Fibroblast of pulmonary artery (primary cell): ENCODE measurements at regions not wholly inside any gene's neighbourhood (a gene's known extent, or its start where the extent isn't known, plus 50 kb on each side); places are given as distances from the start of the nearest gene placed in this dataset.

ENCODE experiments used
- DNase-seq: peaks from one replicate; pipeline ENCODE4 v3.0.0-alpha.2; 2010; ENCODE audit warnings: low read depth
- H3K4me3 ChIP-seq: replicated peaks from 2 replicates; pipeline ENCODE4 v1.5.1; 2011; ENCODE audit warnings: low read depth, mild to moderate bottlenecking, control low read depth, low read length, moderate library complexity
- TF ChIP-seq, protein P1 (sequence below): IDR thresholded peaks from 2 replicates; pipeline ENCODE4 v1.5.1; 2011; ENCODE audit warnings: mild to moderate bottlenecking, control low read depth, low read length, inconsistent platforms; ENCODE audit errors: missing control alignments

DNA sequence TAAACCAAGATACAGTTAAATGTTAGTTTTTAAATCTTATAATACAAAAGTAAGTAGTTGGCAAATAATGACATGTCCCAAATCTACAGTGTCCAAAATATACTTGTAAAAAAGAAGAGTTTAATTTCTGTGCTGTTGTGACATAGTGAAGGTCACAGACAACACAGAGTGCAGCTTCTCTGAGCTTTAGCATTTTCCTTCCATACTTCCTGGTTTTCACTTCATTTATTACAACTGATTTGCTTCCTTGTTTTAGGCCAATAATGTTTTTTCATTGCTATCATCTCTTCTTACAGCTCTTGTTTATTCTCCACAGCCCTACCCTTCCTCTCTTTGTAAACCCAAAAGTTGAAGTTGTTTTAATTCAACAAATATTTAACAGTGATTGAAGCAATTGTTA lies 132.4 kb upstream of the TET2 start:
- no peak overlapping the region for H3K4me3 ChIP-seq
- no peak for DNase-seq
- TF ChIP-seq, protein P1, sequence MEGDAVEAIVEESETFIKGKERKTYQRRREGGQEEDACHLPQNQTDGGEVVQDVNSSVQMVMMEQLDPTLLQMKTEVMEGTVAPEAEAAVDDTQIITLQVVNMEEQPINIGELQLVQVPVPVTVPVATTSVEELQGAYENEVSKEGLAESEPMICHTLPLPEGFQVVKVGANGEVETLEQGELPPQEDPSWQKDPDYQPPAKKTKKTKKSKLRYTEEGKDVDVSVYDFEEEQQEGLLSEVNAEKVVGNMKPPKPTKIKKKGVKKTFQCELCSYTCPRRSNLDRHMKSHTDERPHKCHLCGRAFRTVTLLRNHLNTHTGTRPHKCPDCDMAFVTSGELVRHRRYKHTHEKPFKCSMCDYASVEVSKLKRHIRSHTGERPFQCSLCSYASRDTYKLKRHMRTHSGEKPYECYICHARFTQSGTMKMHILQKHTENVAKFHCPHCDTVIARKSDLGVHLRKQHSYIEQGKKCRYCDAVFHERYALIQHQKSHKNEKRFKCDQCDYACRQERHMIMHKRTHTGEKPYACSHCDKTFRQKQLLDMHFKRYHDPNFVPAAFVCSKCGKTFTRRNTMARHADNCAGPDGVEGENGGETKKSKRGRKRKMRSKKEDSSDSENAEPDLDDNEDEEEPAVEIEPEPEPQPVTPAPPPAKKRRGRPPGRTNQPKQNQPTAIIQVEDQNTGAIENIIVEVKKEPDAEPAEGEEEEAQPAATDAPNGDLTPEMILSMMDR, result no peak

DNA sequence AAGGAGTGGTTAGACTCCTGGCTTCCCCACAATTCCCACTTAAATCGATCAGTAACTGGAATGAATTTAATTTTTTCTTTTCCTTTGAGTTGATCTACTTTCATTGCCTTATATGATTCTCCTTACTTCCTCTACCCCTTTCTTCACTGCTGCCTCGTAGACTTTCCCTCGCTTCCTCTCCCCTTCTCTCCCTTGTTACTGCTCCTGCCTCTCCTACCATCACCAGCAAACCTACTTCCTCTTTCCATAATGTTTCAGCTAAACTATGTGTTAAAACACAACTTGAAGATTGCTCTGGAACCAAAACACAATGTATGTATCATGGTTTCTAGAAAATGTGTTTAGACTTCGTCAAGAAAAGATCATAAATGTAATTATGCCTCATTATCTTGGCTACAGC lies 132.0 kb upstream of the TET2 start:
- no peak overlapping the region for H3K4me3 ChIP-seq
- TF ChIP-seq, protein P1, result no peak
- no peak for DNase-seq

DNA sequence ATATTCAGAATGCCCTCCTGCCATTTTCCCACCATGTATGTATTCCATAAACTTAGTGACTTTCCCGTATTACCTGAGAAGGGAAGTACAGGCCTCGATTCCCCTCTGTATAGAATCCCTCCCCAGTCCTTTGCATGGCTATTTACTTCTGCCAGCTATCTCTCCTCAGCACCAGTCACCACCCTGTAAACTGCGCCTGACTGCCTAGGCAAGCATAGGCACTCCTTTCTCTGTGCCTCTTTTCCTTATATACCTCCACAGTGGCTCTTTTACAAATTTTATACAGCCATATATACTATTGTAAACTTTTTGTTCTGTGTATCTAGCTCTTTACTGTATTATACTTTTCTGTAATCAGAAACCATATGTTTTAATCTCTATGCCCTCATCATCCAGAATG lies 130.9 kb upstream of the TET2 start:
- TF ChIP-seq, protein P1, result no peak
- H3K4me3 ChIP-seq, result no peak overlapping the region

DNA sequence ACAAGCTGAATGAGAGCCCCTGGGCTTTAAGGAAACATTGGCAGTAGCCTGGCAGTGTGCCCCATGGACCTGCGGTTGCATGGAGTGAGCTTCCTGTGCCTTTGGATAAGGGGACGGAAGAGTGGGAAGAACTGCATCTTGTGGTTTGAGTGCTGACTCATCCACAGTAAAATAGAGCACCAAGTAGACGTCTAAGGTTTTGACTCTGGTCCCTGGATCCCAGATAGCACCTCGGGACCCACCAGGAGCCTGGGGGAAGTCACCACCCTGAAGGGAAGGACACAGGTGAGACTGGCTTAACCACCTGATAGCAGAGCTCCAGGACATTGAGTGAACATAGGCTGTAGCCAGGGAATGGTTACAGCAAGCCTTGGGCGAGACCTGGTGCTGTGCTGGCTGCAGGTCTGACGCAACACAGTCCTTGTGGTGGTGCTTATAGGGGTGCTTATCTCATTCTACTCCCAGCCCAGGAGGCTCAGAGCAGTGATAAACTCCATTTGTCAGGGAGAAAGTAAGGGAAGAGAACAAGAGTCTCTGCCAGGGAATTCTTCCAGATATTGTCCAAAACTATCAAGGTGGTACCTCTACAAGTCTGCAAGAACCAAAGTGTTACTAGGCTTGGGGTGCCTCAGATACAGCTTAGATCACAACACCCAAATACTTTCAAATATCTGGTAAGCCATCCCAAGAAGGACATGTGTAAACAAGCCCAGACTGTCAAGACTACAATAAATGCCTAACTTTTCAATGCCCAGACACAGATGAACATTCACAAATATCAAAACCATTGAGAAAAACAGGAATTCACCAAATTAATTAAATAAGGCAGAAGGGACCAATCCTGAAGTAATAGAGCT lies 123.6 kb upstream of the TET2 start:
- H3K4me3 ChIP-seq, result peak overlapping the region; percentile 23
- TF ChIP-seq, protein P1, result no peak
- DNase-seq, result peak; percentile 86

More for the DNA sequence above, 130.9 kb upstream of the TET2 start:
- no peak for DNase-seq

DNA sequence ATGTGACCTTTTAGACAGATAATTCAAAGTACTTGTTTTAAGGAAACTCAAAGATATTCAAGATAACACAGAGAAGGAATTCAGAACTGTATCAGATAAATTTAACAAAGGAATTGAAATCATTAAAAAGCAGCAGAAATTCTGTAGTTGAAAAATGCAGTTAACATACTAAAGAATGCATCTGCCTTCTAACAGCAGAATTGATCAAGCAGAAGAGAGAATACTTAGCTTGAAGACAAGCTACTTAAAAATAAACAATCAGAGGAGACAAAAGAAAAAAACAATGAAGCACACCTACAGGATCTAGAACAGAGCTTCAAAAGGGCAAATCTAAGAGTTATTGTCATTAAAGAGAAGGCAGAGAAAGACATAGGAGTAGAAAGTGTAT lies 123.0 kb upstream of the TET2 start:
- no peak for DNase-seq
- TF ChIP-seq, protein P1, result no peak
- no peak overlapping the region for H3K4me3 ChIP-seq

DNA sequence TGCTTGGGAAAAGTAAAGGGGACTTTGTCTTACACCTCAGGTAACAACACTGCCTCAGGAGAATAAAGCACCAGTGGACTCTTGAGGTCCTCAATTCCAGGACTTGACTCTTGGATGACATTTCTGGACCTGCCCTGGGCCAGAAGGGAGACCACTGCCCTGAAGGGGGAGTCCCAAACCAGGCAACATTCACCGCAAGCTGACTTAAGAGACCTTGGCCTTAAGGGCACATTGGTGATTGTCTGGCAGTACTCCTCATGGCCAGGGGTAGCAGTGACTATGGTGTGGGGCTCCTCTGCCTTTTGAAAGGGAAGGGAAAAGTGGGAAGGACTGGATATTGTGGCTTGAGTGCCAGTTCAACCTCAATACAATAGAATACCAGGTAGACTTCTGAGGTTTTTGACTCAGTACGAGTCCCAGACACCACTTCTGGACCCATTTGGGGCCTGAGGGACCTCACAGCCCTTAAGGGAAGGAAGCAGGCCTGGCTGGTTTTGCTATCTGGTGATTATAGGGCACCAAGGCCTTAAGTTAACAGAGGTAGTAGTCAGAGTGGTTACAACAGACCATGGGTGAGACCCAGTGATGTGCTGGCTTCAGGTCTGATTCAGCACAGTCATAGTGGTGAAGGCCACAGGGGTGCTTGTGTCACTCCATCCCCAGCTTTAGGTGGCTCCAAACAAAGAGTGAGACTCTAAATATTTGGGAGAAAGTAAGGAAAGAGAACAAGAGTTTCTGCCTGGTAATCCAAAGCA lies 121.2 kb upstream of the TET2 start:
- DNase-seq, result no peak
- no peak overlapping the region for H3K4me3 ChIP-seq
- TF ChIP-seq, protein P1, result no peak
